Right atrium auricular region (tissue), 2 donors: ENCODE measurements at regions not wholly inside any gene's neighbourhood (a gene's known extent, or its start where the extent isn't known, plus 50 kb on each side); places are given as distances from the start of the nearest gene placed in this dataset.

Source experiments
- DNase-seq: peaks from one replicate; pipeline ENCODE4 v3.0.0-alpha.2; 2019; ENCODE audit warnings: low spot score
- H3K27ac ChIP-seq, 2 donors: fragments of 200-600 bp; sonication (generic); 1 replicate in 1 of 2; 2 replicates in 1 of 2; pipeline ENCODE4 v1.5.1; 2016 to 2019
- H3K27me3 ChIP-seq, 2 donors: fragments of 200-600 bp; sonication (generic); one replicate each; pipeline versions ENCODE4 v1.5.1 to v1.6.0; 2017 to 2019
- H3K36me3 ChIP-seq: fragments of 200-600 bp; sonication (generic); one replicate; pipeline ENCODE4 v1.5.1; 2016
- H3K4me1 ChIP-seq, 2 donors: fragments of 200-600 bp; sonication (generic); one replicate each; pipeline versions ENCODE4 v1.5.1 to v1.6.0; 2017 to 2019
- H3K4me3 ChIP-seq, 2 donors: fragments of 200-600 bp; sonication (generic); 1 replicate in 1 of 2; 2 replicates in 1 of 2; pipeline ENCODE4 v1.5.1; 2017 to 2019; ENCODE audit warnings: mild to moderate bottlenecking in 1 of 2, moderate library complexity in 1 of 2
- H3K9me3 ChIP-seq, 2 donors: fragments of 200-600 bp; sonication (generic); one replicate each; pipeline ENCODE4 v1.5.1; 2019
- TF ChIP-seq, protein P1 (sequence below), 2 donors: fragments of 200-600 bp; sonication (generic); IDR thresholded peaks; one replicate each; pipeline ENCODE4 v1.5.1; 2019; ENCODE audit warnings: antibody characterized with exemption in 2 of 2

DNA sequence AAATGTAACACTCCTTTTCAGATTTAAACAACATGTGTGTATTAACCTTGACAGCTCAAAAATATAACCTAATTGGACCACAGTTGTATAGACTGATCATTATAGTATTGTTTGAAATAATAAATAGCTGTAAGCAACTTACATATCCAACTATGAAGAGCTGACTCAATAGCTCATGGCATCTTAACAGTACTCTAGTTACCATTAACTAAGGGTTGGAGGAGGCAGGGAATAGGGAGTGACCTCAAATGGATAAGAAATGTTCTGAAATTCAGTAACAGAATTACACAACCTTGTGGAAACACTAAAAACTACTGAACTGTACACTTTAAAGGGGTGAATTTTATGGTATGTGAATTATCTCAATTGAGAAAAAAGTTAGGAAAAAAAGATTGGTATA is 136.5 kb upstream of the CPEB2 start:
- TF ChIP-seq, protein P1, sequence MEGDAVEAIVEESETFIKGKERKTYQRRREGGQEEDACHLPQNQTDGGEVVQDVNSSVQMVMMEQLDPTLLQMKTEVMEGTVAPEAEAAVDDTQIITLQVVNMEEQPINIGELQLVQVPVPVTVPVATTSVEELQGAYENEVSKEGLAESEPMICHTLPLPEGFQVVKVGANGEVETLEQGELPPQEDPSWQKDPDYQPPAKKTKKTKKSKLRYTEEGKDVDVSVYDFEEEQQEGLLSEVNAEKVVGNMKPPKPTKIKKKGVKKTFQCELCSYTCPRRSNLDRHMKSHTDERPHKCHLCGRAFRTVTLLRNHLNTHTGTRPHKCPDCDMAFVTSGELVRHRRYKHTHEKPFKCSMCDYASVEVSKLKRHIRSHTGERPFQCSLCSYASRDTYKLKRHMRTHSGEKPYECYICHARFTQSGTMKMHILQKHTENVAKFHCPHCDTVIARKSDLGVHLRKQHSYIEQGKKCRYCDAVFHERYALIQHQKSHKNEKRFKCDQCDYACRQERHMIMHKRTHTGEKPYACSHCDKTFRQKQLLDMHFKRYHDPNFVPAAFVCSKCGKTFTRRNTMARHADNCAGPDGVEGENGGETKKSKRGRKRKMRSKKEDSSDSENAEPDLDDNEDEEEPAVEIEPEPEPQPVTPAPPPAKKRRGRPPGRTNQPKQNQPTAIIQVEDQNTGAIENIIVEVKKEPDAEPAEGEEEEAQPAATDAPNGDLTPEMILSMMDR (IDR thresholded peaks at IDR 0.05) = no peak

GRCh38 chr4:14867847-14868246 is 134.4 kb upstream of the CPEB2 start:
- H3K4me1 ChIP-seq = peaks cover 0 to 14% of the 10 kb centered on the region in 2 donors
- no peak overlapping the region for H3K27ac ChIP-seq
- H3K27me3 ChIP-seq = no peaks in the 10 kb centered on the region
- TF ChIP-seq, protein P1 (IDR thresholded peaks at IDR 0.05) = no peak
- H3K9me3 ChIP-seq = no peaks in the 10 kb centered on the region
- no peak overlapping the region for H3K4me3 ChIP-seq
- H3K36me3 ChIP-seq = no peaks in the 10 kb centered on the region
- DNase-seq = no peak

More for the DNA sequence above, 136.5 kb upstream of the CPEB2 start:
- no peaks in the 10 kb centered on the region for H3K36me3 ChIP-seq
- no peak overlapping the region for H3K27ac ChIP-seq
- DNase-seq = no peak
- H3K4me1 ChIP-seq = peaks cover 0 to 15% of the 10 kb centered on the region in 2 donors
- no peaks in the 10 kb centered on the region for H3K27me3 ChIP-seq
- H3K4me3 ChIP-seq = no peak overlapping the region
- no peaks in the 10 kb centered on the region for H3K9me3 ChIP-seq

GRCh38 chr4:14868426-14869395 is 133.6 kb upstream of the CPEB2 start:
- Histone ChIP-seq H3K27ac (no peak overlapping the region), H3K27me3 (no peaks in the 10 kb centered on the region), H3K9me3 (no peaks in the 10 kb centered on the region), H3K4me1 (peaks cover 0 to 5% of the 10 kb centered on the region in 2 donors), H3K36me3 (no peaks in the 10 kb centered on the region), H3K4me3 (no peak overlapping the region)
- TF ChIP-seq, protein P1 (IDR thresholded peaks at IDR 0.05) = no peak
- DNase-seq = no peak

DNA sequence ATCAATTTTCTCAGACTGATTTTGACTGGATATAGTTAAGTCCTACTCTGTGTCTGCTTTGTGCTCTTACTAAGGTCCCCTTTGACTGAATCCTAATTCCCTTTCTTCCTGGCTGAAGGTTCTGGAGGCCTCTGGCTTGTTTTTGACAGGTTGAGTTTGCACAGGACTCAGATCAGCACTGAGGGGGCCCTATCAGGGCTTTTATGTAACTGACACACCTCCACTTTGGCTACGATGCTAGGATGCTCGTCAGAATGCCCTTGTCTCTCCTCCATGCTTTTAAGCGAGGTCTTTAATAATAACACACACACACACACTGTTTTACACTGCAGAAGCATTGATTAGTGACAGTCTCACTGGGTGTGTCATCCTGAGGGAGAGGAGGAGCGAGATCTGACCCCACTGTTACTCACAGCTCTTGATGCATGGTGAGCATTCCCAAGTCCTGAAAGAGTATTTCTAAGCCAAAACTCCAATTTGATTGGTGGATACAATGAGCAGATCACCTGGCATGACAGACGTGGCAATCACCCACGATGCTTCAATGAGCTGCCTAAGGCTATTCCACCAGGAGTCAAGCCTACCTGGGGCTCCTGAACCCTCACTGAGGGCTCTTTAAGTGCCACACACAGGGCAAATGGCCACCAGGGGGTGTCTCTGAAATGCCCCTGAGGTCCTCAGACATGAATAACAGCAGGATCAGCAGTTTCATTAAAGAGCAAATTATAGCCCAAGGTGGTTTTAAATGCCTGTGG is 130.4 kb upstream of the CPEB2 start:
- Histone ChIP-seq H3K9me3 (no peaks in the 10 kb centered on the region), H3K27me3 (no peaks in the 10 kb centered on the region), H3K4me3 (no peak overlapping the region), H3K4me1 (peaks cover 0 to 5% of the 10 kb centered on the region in 2 donors), H3K27ac (no peak overlapping the region), H3K36me3 (no peaks in the 10 kb centered on the region)
- TF ChIP-seq, protein P1 (IDR thresholded peaks at IDR 0.05) = peak in 1 of 2 donors; percentile 41
- DNase-seq = no peak

DNA sequence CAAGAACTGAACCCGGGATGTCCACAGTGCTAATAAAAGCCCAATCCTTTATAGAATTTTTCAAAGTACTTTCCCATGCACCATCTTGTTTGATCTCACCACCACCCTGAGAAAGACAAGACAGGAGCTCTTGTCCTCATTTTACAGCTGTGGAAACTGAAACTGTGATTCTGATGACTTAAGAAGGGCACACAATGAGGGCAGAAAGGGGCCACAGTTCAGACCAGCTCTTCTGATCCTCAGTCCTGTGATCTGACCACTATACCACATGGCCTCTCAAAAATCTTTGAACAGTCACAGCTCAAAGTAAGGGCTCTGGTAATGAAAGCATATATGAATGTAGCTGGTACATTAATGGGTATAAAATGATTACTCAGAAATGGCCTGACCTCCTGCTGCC is 127.3 kb upstream of the CPEB2 start:
- no peaks in the 10 kb centered on the region for H3K36me3 ChIP-seq
- TF ChIP-seq, protein P1 (IDR thresholded peaks at IDR 0.05) = no peak
- H3K4me1 ChIP-seq = peaks cover 0 to 13% of the 10 kb centered on the region in 2 donors
- no peak for DNase-seq
- no peaks in the 10 kb centered on the region for H3K27me3 ChIP-seq
- no peak overlapping the region for H3K27ac ChIP-seq
- H3K9me3 ChIP-seq = no peaks in the 10 kb centered on the region
- H3K4me3 ChIP-seq = no peak overlapping the region
